Endothelial cell of umbilical vein (primary cell): ENCODE measurements at regions not wholly inside any gene's neighbourhood (a gene's known extent, or its start where the extent isn't known, plus 50 kb on each side); places are given as distances from the start of the nearest gene placed in this dataset.

Experiments used
- BruUV-seq: library from RNA; stranded (reverse); fragments of 400-500 nt; replicated peaks from 2 replicates; lab custom pipeline; 2021; lab: Mats Ljungman, UMichigan
- CTCF ChIA-PET: fragments of 300-600, 350-600 bp; sonication (Branson Sonifier 250); formaldehyde crosslinking; loops from one replicate; lab custom pipeline; 2021; ENCODE audit warnings: antibody characterized with exemption, inconsistent platforms; lab: Charles Lee
- POLR2A ChIA-PET: fragments of 300-600, 350-600 bp; sonication (Branson Sonifier 250); formaldehyde crosslinking; loops from one replicate; lab custom pipeline; 2021; ENCODE audit warnings: antibody characterized with exemption, inconsistent platforms; lab: Charles Lee
- DNase-seq: peaks from one replicate; pipeline ENCODE4 v3.0.0-alpha.2; 2011; ENCODE audit warnings: low read depth, low spot score
- FAIRE-seq: peaks from 2 replicates; lab custom pipeline; 2011; peaks lifted over from hg19 to GRCh38; lab: Jason Lieb, UNC
- H2AFZ ChIP-seq: 2 replicates; pipeline ENCODE4 v1.6.0; 2012; ENCODE audit warnings: low read depth, low read length, control low read depth, inconsistent platforms
- H3K27ac ChIP-seq: 2 replicates; pipeline ENCODE4 v1.5.1; 2011; ENCODE audit warnings: low read depth, mild to moderate bottlenecking, control low read depth, low read length, moderate library complexity; ENCODE audit not compliant: insufficient read depth
- H3K27me3 ChIP-seq, 2 experiments: 2 replicates each; pipeline versions ENCODE4 v1.6.0 to v1.6.1; 2011; ENCODE audit warnings: low read length in 2 of 2, mixed read lengths in 1 of 2; ENCODE audit not compliant: control insufficient read depth in 2 of 2, insufficient read depth in 2 of 2
- H3K36me3 ChIP-seq, 2 experiments: 2 replicates in 1 of 2; 3 replicates in 1 of 2; pipeline ENCODE4 v1.5.1; 2011; ENCODE audit warnings: low read length in 2 of 2, mild to moderate bottlenecking in 1 of 2, moderate library complexity in 1 of 2; ENCODE audit not compliant: control insufficient read depth in 2 of 2, insufficient read depth in 2 of 2; ENCODE audit errors: extremely low read depth in 1 of 2
- H3K4me1 ChIP-seq: 3 replicates; pipeline ENCODE4 v1.5.1; 2011; ENCODE audit warnings: mild to moderate bottlenecking, low read length; ENCODE audit not compliant: control insufficient read depth, insufficient read depth; ENCODE audit errors: extremely low read depth
- H3K4me2 ChIP-seq: 2 replicates; pipeline ENCODE4 v1.6.1; 2011; ENCODE audit warnings: low read length, control low read depth, mixed read lengths; ENCODE audit not compliant: insufficient read depth
- H3K4me3 ChIP-seq, 3 experiments: fragments of 200-600 bp in 1 of 3; sonication (generic), shearing (Covaris generic) in 1 of 3; replicated peaks in 1 of 3; 2 replicates each; pipeline ENCODE4 v1.5.1; 2011 to 2016; ENCODE audit warnings: control low read depth in 3 of 3, low read length in 3 of 3, mild to moderate bottlenecking in 2 of 3, inconsistent platforms in 1 of 3, low read depth in 1 of 3, moderate library complexity in 1 of 3; ENCODE audit not compliant: insufficient read depth in 1 of 3
- H3K79me2 ChIP-seq: 2 replicates; pipeline ENCODE4 v1.6.0; 2012; ENCODE audit warnings: low read length, inconsistent platforms; ENCODE audit not compliant: control insufficient read depth, insufficient read depth
- H3K9ac ChIP-seq: replicated peaks from 2 replicates; pipeline ENCODE3; 2011; ENCODE audit warnings: low read length, control low read depth; ENCODE audit not compliant: insufficient read depth; ENCODE audit errors: extremely low read depth
- H3K9me1 ChIP-seq: replicated peaks from 3 replicates; pipeline ENCODE4 v1.6.0; 2011; ENCODE audit warnings: mild to moderate bottlenecking, low read length; ENCODE audit not compliant: control insufficient read depth, insufficient read depth; ENCODE audit errors: extremely low read depth
- H3K9me3 ChIP-seq: replicated peaks from 2 replicates; pipeline ENCODE4 v1.5.1; 2012; ENCODE audit warnings: low read length, inconsistent platforms; ENCODE audit not compliant: control insufficient read depth, insufficient read depth
- H4K20me1 ChIP-seq: replicated peaks from 2 replicates; pipeline ENCODE3; 2011; ENCODE audit warnings: mild to moderate bottlenecking, low read length; ENCODE audit not compliant: control insufficient read depth, insufficient read depth; ENCODE audit errors: extremely low read depth
- EZH2 ChIP-seq: IDR thresholded peaks from 2 replicates; pipeline ENCODE4 v1.6.1; 2012; ENCODE audit warnings: borderline replicate concordance, low read depth, mild to moderate bottlenecking, moderate library complexity, low read length, inconsistent platforms; ENCODE audit not compliant: severe bottlenecking
- FOS ChIP-seq: IDR thresholded peaks from 2 replicates; pipeline ENCODE4 v1.6.1; 2011; ENCODE audit warnings: mild to moderate bottlenecking, low read length, moderate library complexity, borderline replicate concordance; ENCODE audit not compliant: insufficient read depth
- GATA2 ChIP-seq: IDR thresholded peaks from 2 replicates; pipeline ENCODE4 v1.7.0; 2011; ENCODE audit warnings: low read depth, mild to moderate bottlenecking, moderate library complexity, mixed read lengths, low read length; ENCODE audit not compliant: insufficient read length, insufficient read depth
- JUN ChIP-seq: IDR thresholded peaks from 2 replicates; pipeline ENCODE4 v1.6.1; 2011; ENCODE audit warnings: borderline replicate concordance, low read depth; ENCODE audit not compliant: insufficient read length, insufficient read depth
- MYC ChIP-seq: IDR thresholded peaks from one replicate; pipeline ENCODE4 v1.6.1; 2011; ENCODE audit warnings: mild to moderate bottlenecking, low read depth, low read length
- POLR2A ChIP-seq: IDR thresholded peaks from 2 replicates; pipeline ENCODE4 v1.6.1; 2012; ENCODE audit warnings: low read depth, mild to moderate bottlenecking, control low read depth, low read length
- POLR2AphosphoS5 ChIP-seq: IDR thresholded peaks from 2 replicates; pipeline ENCODE4 v1.6.1; 2012; ENCODE audit warnings: low read depth, mild to moderate bottlenecking, control low read depth, low read length, moderate library complexity; ENCODE audit not compliant: insufficient read depth
- dilution Hi-C: fragments of 300-500 bp; cut with MboI; formaldehyde crosslinking; loops from one replicate; pipeline ENCODE4 v1.15.0; 2019; ENCODE audit warnings: low sequenced_read_pairs; ENCODE audit not compliant: extremely low pct_ligation_motif_present
- intact Hi-C: fragments of 100-400 bp; cut with micrococcal nuclease; formaldehyde crosslinking; loops from one replicate; pipeline ENCODE4 v1.10.0; 2022
- TF ChIP-seq, protein P1 (sequence below), 2 donors: IDR thresholded peaks; 1 replicate in 1 of 2; 2 replicates in 1 of 2; pipeline ENCODE4 v1.5.1; 2011; ENCODE audit warnings: low read length in 2 of 2, mild to moderate bottlenecking in 2 of 2, moderate library complexity in 2 of 2, control low read depth in 1 of 2, inconsistent platforms in 1 of 2, low read depth in 1 of 2; ENCODE audit not compliant: insufficient read depth in 1 of 2; ENCODE audit errors: extremely low read depth in 1 of 2
- TF ChIP-seq, protein P2 (sequence below): IDR thresholded peaks from 2 replicates; pipeline ENCODE4 v1.6.1; 2011; ENCODE audit not compliant: insufficient read depth, insufficient read length

DNA sequence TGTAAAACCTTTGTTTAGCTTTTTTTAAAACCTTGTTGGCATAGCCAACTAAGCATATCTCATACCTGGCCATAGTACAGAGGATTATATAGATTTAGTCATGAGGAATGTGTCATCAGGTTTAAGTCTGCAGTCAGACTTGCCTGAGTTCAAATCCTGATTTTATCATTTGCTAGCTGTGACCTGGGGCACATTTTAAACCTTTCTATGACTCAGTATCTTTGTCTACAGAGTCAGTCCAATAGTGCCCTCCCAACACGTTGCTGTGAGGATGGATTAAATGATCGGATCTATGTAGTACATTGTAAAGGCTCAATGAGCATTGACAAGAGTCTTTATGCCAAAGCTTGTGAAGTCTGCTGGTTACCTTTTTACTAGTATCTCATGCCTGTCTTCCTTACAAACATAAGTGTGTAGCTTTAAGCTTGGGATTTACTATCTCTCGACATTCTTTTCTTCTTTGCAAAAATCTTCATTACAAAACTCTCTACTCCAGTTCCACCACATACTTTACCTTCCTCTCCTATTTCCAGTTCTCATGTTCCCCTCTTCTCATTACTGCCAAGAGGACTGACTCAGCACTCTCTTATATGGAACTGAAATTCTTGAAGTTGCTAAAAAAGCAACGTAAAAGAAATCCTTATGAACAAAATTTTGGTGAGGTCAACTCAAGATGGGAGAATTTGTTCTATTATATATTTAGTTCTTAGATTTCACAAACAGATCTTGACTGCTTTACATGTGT lies 68.1 kb upstream of the RBMS1 start:
- dilution Hi-C loops (no loop called here), intact Hi-C loops (loop anchor here (1.0 kb wide), 1 partner anchor 31 kb away; no protein-coding TSS in a partner anchor)
- Histone ChIP-seq H3K4me3 (no peak overlapping the region), H3K4me1 (no peaks in the 10 kb centered on the region), H3K9me3 (no peaks in the 10 kb centered on the region), H4K20me1 (no peaks in the 10 kb centered on the region), H3K27ac (no peak overlapping the region), H3K36me3 (no peaks in the 10 kb centered on the region), H3K4me2 (no peak overlapping the region), H2AFZ (no peak overlapping the region), H3K9ac (no peak overlapping the region), H3K27me3 (no peaks in the 10 kb centered on the region), H3K9me1 (no peaks in the 10 kb centered on the region), H3K79me2 (no peaks in the 10 kb centered on the region)
- no peak for DNase-seq
- ChIA-PET POLR2A (no interaction called here), CTCF (interaction anchor here (0.7 to 1.2 kb wide), 2 partner anchors 9 to 175 kb away, joined by 3 read pairs; no protein-coding TSS in a partner anchor)
- TF ChIP-seq, protein P1, sequence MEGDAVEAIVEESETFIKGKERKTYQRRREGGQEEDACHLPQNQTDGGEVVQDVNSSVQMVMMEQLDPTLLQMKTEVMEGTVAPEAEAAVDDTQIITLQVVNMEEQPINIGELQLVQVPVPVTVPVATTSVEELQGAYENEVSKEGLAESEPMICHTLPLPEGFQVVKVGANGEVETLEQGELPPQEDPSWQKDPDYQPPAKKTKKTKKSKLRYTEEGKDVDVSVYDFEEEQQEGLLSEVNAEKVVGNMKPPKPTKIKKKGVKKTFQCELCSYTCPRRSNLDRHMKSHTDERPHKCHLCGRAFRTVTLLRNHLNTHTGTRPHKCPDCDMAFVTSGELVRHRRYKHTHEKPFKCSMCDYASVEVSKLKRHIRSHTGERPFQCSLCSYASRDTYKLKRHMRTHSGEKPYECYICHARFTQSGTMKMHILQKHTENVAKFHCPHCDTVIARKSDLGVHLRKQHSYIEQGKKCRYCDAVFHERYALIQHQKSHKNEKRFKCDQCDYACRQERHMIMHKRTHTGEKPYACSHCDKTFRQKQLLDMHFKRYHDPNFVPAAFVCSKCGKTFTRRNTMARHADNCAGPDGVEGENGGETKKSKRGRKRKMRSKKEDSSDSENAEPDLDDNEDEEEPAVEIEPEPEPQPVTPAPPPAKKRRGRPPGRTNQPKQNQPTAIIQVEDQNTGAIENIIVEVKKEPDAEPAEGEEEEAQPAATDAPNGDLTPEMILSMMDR (IDR thresholded peaks at IDR 0.05; ENCODE audit: extremely low read depth in 1 of 2, insufficient read depth in 1 of 2, low read depth in 1 of 2, low read length in 2 of 2), result no peak
- TF ChIP-seq JUN (no peak), POLR2A (no peak), EZH2 (no peak), GATA2 (no peak), POLR2AphosphoS5 (no peak), MYC (no peak), FOS (no peak)
- TF ChIP-seq, protein P2, sequence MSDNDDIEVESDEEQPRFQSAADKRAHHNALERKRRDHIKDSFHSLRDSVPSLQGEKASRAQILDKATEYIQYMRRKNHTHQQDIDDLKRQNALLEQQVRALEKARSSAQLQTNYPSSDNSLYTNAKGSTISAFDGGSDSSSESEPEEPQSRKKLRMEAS, result no peak
- no peak for FAIRE-seq
- BruUV-seq, result no TSS peak
